ENCODE measurements at regions not wholly inside any gene's neighbourhood (a gene's known extent, or its start where the extent isn't known, plus 50 kb on each side); places are given as distances from the start of the nearest gene placed in this dataset.

DNA sequence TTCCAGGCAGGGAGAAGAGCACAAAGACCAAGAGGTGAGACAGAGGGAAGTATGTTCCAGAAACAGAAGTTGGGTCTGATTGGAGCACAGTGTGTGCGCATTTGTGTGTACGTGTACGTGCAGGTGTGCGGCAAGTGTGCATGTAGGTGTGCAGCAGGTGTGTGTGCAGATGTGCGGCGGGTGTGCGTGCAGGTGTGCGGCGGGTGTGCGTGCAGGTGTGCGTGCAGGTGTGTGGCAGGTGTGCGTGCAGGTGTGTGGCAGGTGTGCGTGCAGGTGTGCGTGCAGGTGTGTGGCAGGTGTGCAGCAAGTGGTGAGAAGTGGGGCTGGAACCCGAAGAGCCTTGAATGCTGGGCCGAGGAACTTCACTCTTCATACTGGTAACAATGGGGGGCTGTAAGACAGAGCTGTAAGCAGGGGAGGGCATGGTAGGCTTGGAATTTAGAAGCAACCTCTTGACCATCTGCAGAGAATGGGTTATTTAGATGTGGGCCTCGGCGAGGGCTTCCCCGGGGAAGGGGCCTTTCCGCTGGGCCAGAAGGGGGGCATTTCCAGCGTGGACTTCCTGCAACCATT is 118.0 kb upstream of the WNT4 start:
- Histone ChIP-seq H3K36me3 (ENCODE audit: insufficient read depth, low read length) (no peaks in the 10 kb centered on the region), H4K20me1 (ENCODE audit: insufficient read depth, low read length) (no peaks in the 10 kb centered on the region), H3K4me2 (ENCODE audit: insufficient read depth, low read length) (no peak overlapping the region), H3K27ac (ENCODE audit: low read depth, low read length) (no peak overlapping the region), H3K27me3 (ENCODE audit: insufficient read depth, low read length) (peaks cover 5% of the 10 kb centered on the region), H3K4me3 (ENCODE audit: insufficient read depth, low read length) (no peak overlapping the region), H3K9me3 (ENCODE audit: low read depth, low read length) (no peaks in the 10 kb centered on the region), H2AFZ (ENCODE audit: low read length) (no peak overlapping the region), H3K4me1 (ENCODE audit: insufficient read depth, low read length) (no peaks in the 10 kb centered on the region), H3K79me2 (ENCODE audit: insufficient read depth, low read length) (no peaks in the 10 kb centered on the region)
- TF ChIP-seq, protein P1, sequence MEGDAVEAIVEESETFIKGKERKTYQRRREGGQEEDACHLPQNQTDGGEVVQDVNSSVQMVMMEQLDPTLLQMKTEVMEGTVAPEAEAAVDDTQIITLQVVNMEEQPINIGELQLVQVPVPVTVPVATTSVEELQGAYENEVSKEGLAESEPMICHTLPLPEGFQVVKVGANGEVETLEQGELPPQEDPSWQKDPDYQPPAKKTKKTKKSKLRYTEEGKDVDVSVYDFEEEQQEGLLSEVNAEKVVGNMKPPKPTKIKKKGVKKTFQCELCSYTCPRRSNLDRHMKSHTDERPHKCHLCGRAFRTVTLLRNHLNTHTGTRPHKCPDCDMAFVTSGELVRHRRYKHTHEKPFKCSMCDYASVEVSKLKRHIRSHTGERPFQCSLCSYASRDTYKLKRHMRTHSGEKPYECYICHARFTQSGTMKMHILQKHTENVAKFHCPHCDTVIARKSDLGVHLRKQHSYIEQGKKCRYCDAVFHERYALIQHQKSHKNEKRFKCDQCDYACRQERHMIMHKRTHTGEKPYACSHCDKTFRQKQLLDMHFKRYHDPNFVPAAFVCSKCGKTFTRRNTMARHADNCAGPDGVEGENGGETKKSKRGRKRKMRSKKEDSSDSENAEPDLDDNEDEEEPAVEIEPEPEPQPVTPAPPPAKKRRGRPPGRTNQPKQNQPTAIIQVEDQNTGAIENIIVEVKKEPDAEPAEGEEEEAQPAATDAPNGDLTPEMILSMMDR (IDR thresholded peaks at IDR 0.05; ENCODE audit: extremely low read depth, low read depth, low read length): no peak
- DNase-seq (ENCODE audit: insufficient read length, low spot score, missing footprints): no peak

DNA sequence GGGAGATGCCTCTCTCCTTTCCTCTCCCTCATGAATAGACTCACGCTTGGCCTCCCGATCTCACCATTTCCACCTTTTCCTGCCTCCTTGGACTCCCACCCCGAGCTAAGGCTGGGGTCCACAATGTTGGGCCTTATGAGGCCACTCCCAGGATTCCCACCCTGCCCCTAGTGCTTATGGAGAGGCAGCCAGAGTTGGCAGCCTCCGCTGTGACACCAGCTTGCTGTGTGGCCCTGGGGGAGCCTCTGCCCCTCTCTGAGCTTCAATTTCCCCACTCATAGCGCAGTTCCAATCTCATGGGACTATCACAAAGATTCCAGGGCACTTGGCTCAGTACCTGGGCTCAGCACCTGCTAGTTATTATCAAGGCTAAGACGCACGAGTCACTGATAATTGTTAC is 118.7 kb upstream of the WNT4 start:
- Histone ChIP-seq H3K4me3 (ENCODE audit: insufficient read depth, low read length) (no peak overlapping the region), H2AFZ (ENCODE audit: low read length) (no peak overlapping the region), H3K9me3 (ENCODE audit: low read depth, low read length) (no peaks in the 10 kb centered on the region), H3K27ac (ENCODE audit: low read depth, low read length) (no peak overlapping the region), H3K4me1 (ENCODE audit: insufficient read depth, low read length) (no peaks in the 10 kb centered on the region), H3K79me2 (ENCODE audit: insufficient read depth, low read length) (no peaks in the 10 kb centered on the region), H3K4me2 (ENCODE audit: insufficient read depth, low read length) (no peak overlapping the region), H4K20me1 (ENCODE audit: insufficient read depth, low read length) (no peaks in the 10 kb centered on the region), H3K27me3 (ENCODE audit: insufficient read depth, low read length) (peaks cover 5% of the 10 kb centered on the region), H3K36me3 (ENCODE audit: insufficient read depth, low read length) (no peaks in the 10 kb centered on the region)
- DNase-seq (ENCODE audit: insufficient read length, low spot score, missing footprints): no peak
- TF ChIP-seq, protein P1 (IDR thresholded peaks at IDR 0.05; ENCODE audit: extremely low read depth, low read depth, low read length): no peak

DNA sequence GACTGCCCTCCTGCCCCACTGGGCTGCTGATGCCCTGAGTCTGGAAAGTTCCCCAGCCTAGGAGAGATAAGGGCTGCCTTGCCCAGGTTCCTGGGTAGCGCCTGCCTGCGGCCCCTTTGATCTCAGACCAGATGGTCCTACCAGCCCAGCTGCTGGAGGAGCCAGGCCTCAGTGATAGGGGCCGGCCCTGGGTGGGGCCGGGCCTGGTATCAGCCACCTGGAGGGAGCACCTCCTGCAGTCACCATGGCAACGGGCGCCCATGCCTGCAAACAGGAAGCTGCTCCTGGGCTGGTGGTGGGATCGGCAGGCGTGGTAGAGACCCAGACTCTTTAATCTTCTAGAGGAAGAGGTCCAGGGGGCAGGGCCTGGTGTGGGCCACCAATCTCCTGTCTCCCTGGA is 119.7 kb upstream of the WNT4 start:
- no peaks in the 10 kb centered on the region for H3K36me3 ChIP-seq (ENCODE audit: insufficient read depth, low read length)
- no peak for DNase-seq (ENCODE audit: insufficient read length, low spot score, missing footprints)
- no peak overlapping the region for H3K27ac ChIP-seq (ENCODE audit: low read depth, low read length)
- H2AFZ ChIP-seq (ENCODE audit: low read length): no peak overlapping the region
- H3K79me2 ChIP-seq (ENCODE audit: insufficient read depth, low read length): no peaks in the 10 kb centered on the region
- no peaks in the 10 kb centered on the region for H3K9me3 ChIP-seq (ENCODE audit: low read depth, low read length)
- H3K4me3 ChIP-seq (ENCODE audit: insufficient read depth, low read length): no peak overlapping the region
- no peaks in the 10 kb centered on the region for H4K20me1 ChIP-seq (ENCODE audit: insufficient read depth, low read length)
- TF ChIP-seq, protein P1 (IDR thresholded peaks at IDR 0.05; ENCODE audit: extremely low read depth, low read depth, low read length): no peak
- no peak overlapping the region for H3K4me2 ChIP-seq (ENCODE audit: insufficient read depth, low read length)
- H3K27me3 ChIP-seq (ENCODE audit: insufficient read depth, low read length): peaks cover 5% of the 10 kb centered on the region
- H3K4me1 ChIP-seq (ENCODE audit: insufficient read depth, low read length): no peaks in the 10 kb centered on the region

DNA sequence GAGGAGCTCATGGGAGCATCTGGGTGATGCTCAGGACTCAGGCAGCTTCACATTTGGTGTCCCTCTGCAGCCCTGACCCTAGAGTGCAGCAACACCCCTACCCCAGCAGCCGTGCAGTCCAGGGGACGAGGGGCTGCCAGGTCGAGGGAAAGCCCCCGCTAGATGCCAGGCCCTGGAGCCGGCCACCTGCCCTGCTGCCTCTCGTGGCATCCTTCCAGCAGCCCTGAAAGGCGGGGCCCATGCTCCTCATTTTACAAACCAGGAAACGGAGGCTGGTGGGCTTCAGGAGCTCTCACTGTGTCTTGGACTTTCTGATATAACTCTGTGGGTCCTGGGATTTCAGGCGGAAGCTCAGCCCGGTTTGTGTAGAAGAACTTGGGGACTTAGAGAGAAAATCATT is 120.5 kb upstream of the WNT4 start:
- Histone ChIP-seq H2AFZ (ENCODE audit: low read length) (no peak overlapping the region), H3K9me3 (ENCODE audit: low read depth, low read length) (no peaks in the 10 kb centered on the region), H3K4me2 (ENCODE audit: insufficient read depth, low read length) (no peak overlapping the region), H3K4me1 (ENCODE audit: insufficient read depth, low read length) (no peaks in the 10 kb centered on the region), H3K36me3 (ENCODE audit: insufficient read depth, low read length) (no peaks in the 10 kb centered on the region), H3K4me3 (ENCODE audit: insufficient read depth, low read length) (no peak overlapping the region), H4K20me1 (ENCODE audit: insufficient read depth, low read length) (no peaks in the 10 kb centered on the region), H3K27ac (ENCODE audit: low read depth, low read length) (no peak overlapping the region), H3K27me3 (ENCODE audit: insufficient read depth, low read length) (peaks cover 5% of the 10 kb centered on the region), H3K79me2 (ENCODE audit: insufficient read depth, low read length) (no peaks in the 10 kb centered on the region)
- DNase-seq (ENCODE audit: insufficient read length, low spot score, missing footprints): no peak
- TF ChIP-seq, protein P1 (IDR thresholded peaks at IDR 0.05; ENCODE audit: extremely low read depth, low read depth, low read length): no peak

Measured in osteoblast (primary cell).